GM06990 (cell line): ENCODE measurements at regions not wholly inside any gene's neighbourhood (a gene's known extent, or its start where the extent isn't known, plus 50 kb on each side); places are given as distances from the start of the nearest gene placed in this dataset.

Source experiments
- DNase-seq: peaks from one replicate; pipeline ENCODE4 v3.0.0-alpha.2; 2011; ENCODE audit not compliant: insufficient read length; ENCODE audit errors: extremely low read depth
- H3K27me3 ChIP-seq: replicated peaks from 2 replicates; pipeline ENCODE4 v1.6.0; 2011; ENCODE audit warnings: low read length; ENCODE audit not compliant: control insufficient read depth, insufficient read depth
- H3K36me3 ChIP-seq: 2 replicates; pipeline ENCODE4 v1.5.1; 2011; ENCODE audit warnings: low read length; ENCODE audit not compliant: control insufficient read depth, insufficient read depth
- H3K4me3 ChIP-seq: replicated peaks from 2 replicates; pipeline ENCODE4 v1.5.1; 2011; ENCODE audit warnings: low read depth, mild to moderate bottlenecking, control low read depth, low read length
- TF ChIP-seq, protein P1 (sequence below): IDR thresholded peaks from 2 replicates; pipeline ENCODE4 v1.5.1; 2011; ENCODE audit warnings: low read length, control low read depth, mild to moderate bottlenecking, inconsistent platforms; ENCODE audit not compliant: insufficient read depth, poor library complexity, severe bottlenecking

DNA sequence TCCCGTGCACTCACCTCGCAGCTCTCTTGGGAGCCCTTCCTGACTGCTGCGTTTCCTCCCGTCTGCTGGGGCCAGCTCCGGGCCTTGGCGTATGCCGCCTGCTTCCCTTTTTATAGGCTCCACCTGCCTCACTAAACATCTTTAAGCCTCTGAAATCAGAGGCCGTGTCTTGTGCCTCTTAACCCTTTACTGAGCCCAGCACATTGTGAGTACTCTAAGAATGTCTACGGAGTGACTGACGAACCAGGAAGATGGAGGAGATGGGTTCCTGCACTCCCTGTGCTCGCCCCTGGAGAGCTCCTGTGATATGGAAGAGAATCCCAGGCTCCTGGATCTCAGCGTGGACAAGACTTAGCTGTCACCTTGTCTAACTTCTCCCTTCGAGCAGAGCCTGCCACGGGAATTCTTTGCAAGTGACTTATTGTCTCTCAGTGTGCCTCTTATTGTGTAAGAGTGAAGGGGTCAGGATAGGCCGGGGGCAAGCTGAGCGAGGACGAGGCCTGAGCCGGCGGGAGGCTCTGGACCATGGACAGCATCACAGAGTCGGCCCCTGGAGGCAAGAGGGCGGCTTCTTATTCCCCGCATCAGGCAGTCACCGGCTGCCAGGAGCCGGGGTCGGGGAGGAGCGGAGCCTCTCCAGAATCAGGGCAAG, 70.9 kb upstream of the CCDC167 start:
- TF ChIP-seq, protein P1, sequence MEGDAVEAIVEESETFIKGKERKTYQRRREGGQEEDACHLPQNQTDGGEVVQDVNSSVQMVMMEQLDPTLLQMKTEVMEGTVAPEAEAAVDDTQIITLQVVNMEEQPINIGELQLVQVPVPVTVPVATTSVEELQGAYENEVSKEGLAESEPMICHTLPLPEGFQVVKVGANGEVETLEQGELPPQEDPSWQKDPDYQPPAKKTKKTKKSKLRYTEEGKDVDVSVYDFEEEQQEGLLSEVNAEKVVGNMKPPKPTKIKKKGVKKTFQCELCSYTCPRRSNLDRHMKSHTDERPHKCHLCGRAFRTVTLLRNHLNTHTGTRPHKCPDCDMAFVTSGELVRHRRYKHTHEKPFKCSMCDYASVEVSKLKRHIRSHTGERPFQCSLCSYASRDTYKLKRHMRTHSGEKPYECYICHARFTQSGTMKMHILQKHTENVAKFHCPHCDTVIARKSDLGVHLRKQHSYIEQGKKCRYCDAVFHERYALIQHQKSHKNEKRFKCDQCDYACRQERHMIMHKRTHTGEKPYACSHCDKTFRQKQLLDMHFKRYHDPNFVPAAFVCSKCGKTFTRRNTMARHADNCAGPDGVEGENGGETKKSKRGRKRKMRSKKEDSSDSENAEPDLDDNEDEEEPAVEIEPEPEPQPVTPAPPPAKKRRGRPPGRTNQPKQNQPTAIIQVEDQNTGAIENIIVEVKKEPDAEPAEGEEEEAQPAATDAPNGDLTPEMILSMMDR, result no peak
- DNase-seq, result no peak
- Histone ChIP-seq H3K36me3 (no peaks in the 10 kb centered on the region), H3K27me3 (no peaks in the 10 kb centered on the region; the same call in 1 of the 2 replicates), H3K4me3 (no peak overlapping the region)

DNA sequence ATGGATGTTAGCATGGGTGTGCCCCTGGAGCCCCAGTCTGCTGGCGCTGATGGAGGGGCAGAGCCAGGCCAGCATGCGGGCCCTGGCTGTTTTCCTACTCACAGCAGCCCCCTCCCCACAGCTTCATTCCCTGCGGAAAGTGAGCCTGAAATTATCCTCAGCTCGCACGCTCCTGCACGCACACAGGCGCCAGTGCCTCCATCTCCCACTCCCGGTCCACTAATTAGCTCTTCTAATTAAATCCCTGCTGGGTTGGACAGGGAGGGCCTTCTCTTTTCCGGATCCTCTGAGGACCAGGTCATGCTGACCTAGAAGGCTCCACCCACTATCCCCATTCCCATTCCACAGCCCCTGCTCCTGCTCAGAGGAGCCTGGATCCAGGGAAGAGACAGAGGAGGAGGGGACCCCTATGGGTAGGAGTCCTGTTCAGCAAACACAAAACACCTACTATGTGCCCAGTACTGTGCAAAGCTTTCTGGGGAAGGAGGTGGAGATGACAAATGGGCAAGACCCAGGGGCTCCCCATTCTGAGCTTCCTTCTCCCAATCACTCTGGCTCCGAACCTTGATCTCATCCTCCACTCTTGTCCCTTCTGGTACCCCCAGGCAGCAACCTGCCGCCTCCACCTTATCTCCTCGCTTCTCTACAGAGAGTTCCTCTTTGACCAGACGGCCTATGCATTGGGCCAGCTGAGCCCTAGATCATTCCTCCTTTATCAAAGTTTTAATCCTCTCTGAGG, 70.2 kb upstream of the CCDC167 start:
- Histone ChIP-seq H3K36me3 (no peaks in the 10 kb centered on the region), H3K27me3 (no peaks in the 10 kb centered on the region; the same call in 1 of the 2 replicates), H3K4me3 (no peak overlapping the region)
- TF ChIP-seq, protein P1, result no peak
- DNase-seq, result no peak

DNA sequence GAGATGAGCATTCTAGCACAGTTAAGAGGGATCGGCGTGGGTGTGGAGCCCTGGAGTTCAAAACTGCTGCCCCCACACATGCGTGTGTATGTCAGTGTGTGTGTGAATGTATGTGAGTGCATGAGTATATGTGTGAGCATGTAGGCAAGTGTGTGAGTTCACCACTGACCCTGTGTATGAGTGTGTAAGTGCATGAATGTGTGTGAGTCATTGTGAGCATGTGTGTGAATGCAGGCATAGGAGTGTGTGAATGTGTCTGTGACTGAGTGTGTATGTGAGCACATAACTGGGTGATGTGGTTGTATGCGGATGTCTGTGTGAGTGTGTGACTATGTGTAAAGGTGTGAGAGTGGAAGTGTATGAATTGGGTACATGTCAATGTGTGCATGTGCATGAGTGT, 69.6 kb upstream of the CCDC167 start:
- no peak overlapping the region for H3K4me3 ChIP-seq
- H3K36me3 ChIP-seq, result no peaks in the 10 kb centered on the region
- TF ChIP-seq, protein P1, result no peak
- DNase-seq, result no peak
- H3K27me3 ChIP-seq, result no peaks in the 10 kb centered on the region; the same call in 1 of the 2 replicates

DNA sequence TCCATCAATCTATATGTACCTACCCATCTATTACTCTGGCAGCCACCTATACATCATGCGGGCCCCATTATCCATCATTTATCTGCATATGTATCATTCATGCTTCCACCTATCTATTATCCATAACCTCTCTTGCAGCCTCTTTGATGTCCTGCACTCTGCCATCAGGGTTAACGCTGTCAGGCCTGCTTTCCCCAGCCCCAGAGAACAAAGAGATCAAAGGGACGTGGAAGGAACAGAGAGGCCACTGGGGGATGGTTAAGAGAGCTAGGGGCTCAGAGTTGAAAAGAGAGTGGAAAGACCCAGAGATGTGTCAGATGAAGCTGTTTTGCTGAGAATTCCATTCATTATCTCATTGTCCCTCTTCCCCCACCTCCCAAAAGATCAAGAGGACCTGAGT, 67.3 kb upstream of the CCDC167 start:
- TF ChIP-seq, protein P1, result no peak
- no peaks in the 10 kb centered on the region; the same call in 1 of the 2 replicates for H3K27me3 ChIP-seq
- no peak overlapping the region for H3K4me3 ChIP-seq
- no peaks in the 10 kb centered on the region; the same call in 1 of the 2 replicates for H3K36me3 ChIP-seq
- no peak for DNase-seq

DNA sequence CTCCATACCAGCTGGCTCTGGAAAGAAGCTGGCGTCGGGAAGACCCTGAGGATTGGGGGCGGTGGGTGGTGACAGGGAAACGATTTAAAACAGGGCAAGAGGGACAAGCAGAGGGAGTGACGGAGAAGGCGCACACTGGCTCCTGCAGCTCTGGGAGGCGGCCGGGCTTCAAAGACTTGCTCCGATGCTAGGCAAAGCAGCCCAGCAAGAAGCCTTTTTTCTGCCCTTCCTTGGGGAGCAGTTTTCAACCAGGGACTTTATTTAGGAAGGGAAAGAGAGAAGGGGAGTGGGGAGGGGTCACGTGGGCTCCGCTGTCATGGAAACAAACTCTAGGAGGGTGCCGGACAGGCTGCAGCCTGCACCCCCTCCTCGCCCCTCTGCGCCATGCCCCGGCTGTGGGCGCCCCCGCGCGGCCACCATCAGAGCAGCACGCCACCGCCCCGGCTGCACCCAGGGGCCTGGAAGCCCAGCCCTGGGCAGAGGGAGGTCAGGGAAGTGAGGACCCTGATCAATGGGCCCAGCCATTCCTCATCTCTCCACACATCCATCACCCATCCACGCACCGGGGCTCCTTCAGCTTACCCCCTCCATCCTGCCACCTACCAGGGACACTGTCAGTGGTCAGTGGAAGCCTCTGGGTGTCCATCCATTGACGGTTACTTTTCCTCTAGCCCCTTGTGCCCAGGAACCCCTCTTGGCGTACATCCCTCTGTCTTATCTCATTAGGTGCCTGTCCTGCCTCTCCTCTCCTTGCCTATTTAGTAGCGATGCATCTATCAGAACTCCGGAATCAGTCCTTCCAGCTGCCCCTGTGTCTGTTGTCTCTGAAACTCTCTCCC, 66.6 kb upstream of the CCDC167 start:
- TF ChIP-seq, protein P1, result peak; percentile 83
- Histone ChIP-seq H3K27me3 (no peaks in the 10 kb centered on the region; the same call in 1 of the 2 replicates), H3K36me3 (no peaks in the 10 kb centered on the region; the same call in 1 of the 2 replicates), H3K4me3 (peak overlapping the region; percentile 53)
- peak; percentile 77 for DNase-seq
